ENCODE measurements at regions not wholly inside any gene's neighbourhood (a gene's known extent, or its start where the extent isn't known, plus 50 kb on each side); places are given as distances from the start of the nearest gene placed in this dataset.

DNA sequence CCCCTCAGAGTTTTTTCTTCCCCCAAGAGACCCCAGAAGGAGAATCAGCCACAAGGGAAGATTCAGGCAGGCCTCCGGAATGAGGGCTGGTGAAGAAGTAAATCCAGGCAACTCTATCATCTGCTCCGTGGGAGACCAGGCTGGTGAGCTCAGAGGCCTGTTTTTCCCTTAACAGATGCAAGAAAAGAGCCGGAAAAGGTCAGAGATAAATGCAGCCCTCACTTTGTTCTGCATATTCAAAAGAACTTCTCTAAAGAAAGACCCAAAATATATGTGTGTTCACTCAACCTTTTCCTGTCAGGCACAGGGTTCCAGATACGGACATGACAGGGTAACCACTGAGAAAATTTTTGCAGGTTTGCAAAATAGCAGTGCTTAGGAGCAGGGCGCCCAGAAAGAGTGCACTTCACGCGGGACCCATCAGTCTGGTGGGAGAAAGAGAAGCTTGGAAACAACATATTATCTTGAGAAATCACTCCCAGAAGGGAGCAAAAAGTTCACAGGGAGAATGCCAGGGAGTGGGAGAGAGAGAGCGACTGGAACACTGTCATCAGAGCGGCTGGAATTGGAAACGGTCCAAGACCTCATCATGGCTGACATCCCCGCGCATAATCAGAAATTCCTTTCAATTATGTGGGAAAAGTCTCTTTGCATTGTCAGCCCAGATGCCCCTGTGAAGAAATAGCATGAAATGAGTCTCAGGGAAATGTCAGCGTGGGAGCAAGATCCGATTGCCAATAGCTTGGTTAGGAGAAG, 244.8 kb upstream of the SLC14A2 start:
- H3K4me3 ChIP-seq (ENCODE audit: low read depth, low read length): no peak overlapping the region
- TF ChIP-seq, protein P1, sequence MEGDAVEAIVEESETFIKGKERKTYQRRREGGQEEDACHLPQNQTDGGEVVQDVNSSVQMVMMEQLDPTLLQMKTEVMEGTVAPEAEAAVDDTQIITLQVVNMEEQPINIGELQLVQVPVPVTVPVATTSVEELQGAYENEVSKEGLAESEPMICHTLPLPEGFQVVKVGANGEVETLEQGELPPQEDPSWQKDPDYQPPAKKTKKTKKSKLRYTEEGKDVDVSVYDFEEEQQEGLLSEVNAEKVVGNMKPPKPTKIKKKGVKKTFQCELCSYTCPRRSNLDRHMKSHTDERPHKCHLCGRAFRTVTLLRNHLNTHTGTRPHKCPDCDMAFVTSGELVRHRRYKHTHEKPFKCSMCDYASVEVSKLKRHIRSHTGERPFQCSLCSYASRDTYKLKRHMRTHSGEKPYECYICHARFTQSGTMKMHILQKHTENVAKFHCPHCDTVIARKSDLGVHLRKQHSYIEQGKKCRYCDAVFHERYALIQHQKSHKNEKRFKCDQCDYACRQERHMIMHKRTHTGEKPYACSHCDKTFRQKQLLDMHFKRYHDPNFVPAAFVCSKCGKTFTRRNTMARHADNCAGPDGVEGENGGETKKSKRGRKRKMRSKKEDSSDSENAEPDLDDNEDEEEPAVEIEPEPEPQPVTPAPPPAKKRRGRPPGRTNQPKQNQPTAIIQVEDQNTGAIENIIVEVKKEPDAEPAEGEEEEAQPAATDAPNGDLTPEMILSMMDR (IDR thresholded peaks at IDR 0.05; ENCODE audit: low read depth, low read length): no peak

DNA sequence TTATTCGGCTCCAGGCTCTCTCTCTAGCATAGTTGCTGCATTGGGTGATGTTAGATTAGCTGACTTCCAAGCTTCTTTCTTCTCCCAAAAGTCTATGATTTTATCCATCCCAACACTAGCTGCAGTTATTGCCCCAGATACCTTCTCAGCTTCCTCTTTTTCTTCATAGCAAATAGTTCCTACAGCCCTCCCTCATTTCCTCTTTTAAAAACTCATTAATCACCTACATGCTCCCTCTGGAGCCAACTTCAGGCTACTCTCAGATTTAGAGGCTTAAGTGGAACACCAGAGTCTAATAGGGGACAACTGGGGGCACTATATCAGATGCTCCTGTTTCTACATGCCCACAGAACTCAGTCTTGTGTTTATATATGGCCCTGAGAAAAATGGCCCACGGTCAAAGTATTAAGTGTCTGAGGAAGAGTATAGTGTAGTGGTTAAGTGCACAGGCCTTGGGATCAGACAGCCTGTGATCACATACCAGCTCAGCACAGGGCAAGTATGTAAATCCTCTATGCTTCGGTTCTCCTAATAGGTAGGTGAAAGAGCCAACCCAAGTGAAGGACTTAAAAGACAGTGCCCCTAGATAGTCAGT, 241.9 kb upstream of the SLC14A2 start:
- no peak overlapping the region for H3K4me3 ChIP-seq (ENCODE audit: low read depth, low read length)
- TF ChIP-seq, protein P1 (IDR thresholded peaks at IDR 0.05; ENCODE audit: low read depth, low read length): no peak

DNA sequence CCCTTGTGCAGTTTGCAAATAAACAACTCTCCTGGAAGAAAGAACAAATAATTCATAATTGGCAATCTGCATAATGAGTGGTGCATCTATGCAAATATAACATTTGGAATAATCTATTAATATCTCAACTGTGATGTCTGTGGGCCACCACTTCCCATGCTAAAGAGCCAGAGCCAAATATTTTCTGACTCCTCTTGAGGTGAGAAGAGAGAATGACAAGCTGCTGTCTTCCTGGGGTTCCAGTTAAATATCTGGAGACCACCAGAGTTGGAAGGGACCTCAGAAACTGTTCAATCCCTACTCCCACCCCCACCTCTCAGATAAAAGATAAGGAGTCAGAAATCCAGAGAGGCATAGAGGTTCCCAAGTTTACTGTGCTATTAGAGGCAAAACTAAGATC, 241.0 kb upstream of the SLC14A2 start:
- TF ChIP-seq, protein P1 (IDR thresholded peaks at IDR 0.05; ENCODE audit: low read depth, low read length): no peak
- no peak overlapping the region for H3K4me3 ChIP-seq (ENCODE audit: low read depth, low read length)

DNA sequence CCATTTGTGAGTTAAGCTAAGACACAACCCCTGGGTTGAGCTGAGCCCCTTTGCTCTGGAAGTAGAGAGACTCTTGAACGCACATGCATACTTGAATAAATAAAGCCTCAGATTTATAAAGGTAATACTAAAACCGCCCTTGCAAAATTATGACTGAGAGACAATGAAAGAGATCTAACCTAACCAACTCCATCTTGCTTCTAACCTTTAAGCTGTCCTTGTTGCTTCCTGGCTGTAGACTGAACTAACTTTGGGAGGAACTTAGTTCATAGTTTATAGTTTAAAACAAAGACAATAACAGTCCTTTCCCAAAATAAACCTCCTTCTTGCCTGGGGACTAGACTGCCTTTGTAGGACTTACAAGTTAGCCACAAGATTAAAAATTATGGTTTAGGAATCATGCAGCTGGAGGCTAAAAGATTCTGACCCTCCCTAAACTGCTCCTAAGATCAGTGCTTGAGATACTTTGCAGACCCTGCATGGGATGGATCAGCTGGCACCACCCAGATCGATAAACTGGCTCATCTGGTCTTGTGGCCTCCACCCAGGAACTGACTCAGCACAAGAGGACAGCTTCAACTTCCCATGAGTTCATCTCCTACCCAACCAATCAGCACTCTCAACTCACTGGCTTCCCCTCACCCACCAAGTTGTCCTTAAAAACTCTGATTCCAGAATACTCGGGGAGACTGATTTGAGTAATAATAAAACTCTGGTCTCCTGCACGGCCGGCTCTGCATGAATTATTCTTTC, 240.2 kb upstream of the SLC14A2 start:
- TF ChIP-seq, protein P1 (IDR thresholded peaks at IDR 0.05; ENCODE audit: low read depth, low read length): no peak
- H3K4me3 ChIP-seq (ENCODE audit: low read depth, low read length): no peak overlapping the region

DNA sequence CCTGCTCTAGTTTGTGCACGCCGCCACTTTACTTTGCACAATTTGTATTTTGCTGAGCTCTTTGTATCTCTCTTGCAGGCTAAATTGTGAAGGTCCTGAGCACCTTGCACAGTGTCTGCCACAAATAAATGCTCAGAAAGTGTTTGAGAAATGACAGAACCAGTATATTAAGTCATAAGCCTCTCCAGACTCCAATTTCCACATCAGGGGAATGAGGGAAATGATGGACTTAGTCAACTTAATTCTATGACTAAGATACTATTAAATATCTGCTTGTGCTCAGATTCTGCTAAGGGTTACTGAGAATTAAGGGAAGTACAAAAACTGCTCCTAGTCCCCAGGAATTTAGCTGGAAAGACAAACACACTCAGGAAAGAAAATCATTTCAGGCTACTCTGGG, 239.1 kb upstream of the SLC14A2 start:
- TF ChIP-seq, protein P1 (IDR thresholded peaks at IDR 0.05; ENCODE audit: low read depth, low read length): no peak
- no peak overlapping the region for H3K4me3 ChIP-seq (ENCODE audit: low read depth, low read length)

DNA sequence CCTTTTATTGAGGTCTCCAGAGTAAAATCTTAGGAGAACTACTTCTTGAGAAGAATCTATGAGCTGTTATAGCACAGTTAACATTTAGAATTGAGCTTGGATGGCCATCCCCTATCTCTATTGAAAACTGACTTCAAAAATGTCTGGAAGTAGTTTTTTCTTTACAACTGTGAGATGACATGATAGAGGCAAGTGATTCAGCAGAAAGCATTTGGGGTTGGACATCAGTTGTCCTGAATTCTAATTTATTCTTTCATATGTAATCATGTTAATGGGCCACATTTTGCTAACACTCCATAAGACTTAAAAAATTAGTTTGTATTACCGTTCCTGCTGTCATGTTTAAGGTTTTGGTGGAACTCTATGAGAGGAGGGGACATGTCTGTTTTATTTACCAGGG, 237.0 kb upstream of the SLC14A2 start:
- TF ChIP-seq, protein P1 (IDR thresholded peaks at IDR 0.05; ENCODE audit: low read depth, low read length): no peak
- H3K4me3 ChIP-seq (ENCODE audit: low read depth, low read length): no peak overlapping the region

DNA sequence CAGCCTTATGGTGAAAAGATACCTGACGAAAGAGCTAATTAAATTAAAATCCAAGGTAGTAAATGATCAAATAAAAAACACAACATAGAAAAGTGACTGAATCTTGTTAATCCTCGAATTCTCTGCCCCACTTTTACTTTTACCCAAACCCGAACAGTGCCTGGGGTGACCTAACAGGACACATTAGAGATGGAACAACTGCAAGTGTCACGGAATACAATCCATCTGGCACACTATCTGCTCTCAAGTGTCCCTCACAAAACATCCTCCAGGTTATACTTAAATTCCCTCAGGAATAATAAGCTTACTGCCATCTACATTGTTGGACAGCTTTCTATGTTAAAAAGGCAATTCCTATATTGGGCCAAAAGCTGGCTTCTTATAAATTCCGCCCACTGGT, 236.3 kb upstream of the SLC14A2 start:
- TF ChIP-seq, protein P1 (IDR thresholded peaks at IDR 0.05; ENCODE audit: low read depth, low read length): no peak
- no peak overlapping the region for H3K4me3 ChIP-seq (ENCODE audit: low read depth, low read length)
